SK-N-MC (cell line): ENCODE measurements at regions not wholly inside any gene's neighbourhood (a gene's known extent, or its start where the extent isn't known, plus 50 kb on each side); places are given as distances from the start of the nearest gene placed in this dataset.

ENCODE experiments used
- EZH2 ChIP-seq: fragments of 200-600 bp; sonication (generic); IDR thresholded peaks from one replicate; pipeline ENCODE4 v1.6.1; 2017; ENCODE audit warnings: antibody characterized with exemption
- FOXP2 ChIP-seq: optimal IDR thresholded peaks from 2 replicates; pipeline ENCODE3; 2011; ENCODE audit warnings: mild to moderate bottlenecking, moderate library complexity; ENCODE audit not compliant: insufficient read depth; ENCODE audit errors: extremely low read length, control extremely low read depth
- POLR2AphosphoS5 ChIP-seq: IDR thresholded peaks from 2 replicates; pipeline ENCODE4 v1.6.1; 2012; ENCODE audit warnings: mild to moderate bottlenecking, low read depth, low read length, borderline replicate concordance

DNA sequence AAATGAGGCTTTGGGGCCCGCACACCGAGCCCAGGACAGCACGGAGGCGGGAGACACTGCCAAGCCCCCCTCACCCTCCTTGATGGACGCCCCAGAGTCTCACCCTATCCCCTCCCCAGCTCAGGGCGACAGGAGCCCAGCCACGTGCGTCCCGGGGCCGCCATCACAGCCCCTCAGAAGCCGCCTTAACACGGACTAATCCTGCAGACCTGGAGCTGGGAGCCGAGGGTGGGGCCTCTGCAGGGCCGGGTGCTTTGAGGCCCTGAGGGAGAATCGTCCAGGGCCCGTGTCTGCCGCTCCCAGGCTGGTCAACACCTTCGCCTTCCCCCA lies 79.7 kb upstream of the FBRSL1 start:
- TF ChIP-seq EZH2, result no peak
- TF ChIP-seq FOXP2, result no peak
- TF ChIP-seq POLR2AphosphoS5, result no peak
